GM12892 (cell line): ENCODE measurements at regions not wholly inside any gene's neighbourhood (a gene's known extent, or its start where the extent isn't known, plus 50 kb on each side); places are given as distances from the start of the nearest gene placed in this dataset.

ENCODE experiments used
- POLR2A ChIP-seq: IDR thresholded peaks from 2 replicates; pipeline ENCODE4 v1.6.1; 2011; ENCODE audit warnings: low read depth, low read length, control low read depth
- POLR2AphosphoS5 ChIP-seq: IDR thresholded peaks from 2 replicates; pipeline ENCODE4 v1.6.1; 2011; ENCODE audit warnings: low read depth, low read length, control low read depth
- TAF1 ChIP-seq: IDR thresholded peaks from 2 replicates; pipeline ENCODE4 v1.6.1; 2011; ENCODE audit warnings: low read depth, mild to moderate bottlenecking, control low read depth, low read length, borderline replicate concordance

- TF ChIP-seq POLR2A = no peak
- no peak for TF ChIP-seq TAF1
- no peak for TF ChIP-seq POLR2AphosphoS5
Observed at GRCh38 chr5:12959713-12960112, 984.8 kb downstream of the DNAH5 start.
